Stimulated activated naive B cell treated with anti-CD40 and anti-IgM and Interleukin-4, amounts not matched to agents 10 μg/mL and 1 μg/mL and 100 μg/mL, for 72 hours (primary cell): ENCODE measurements at regions not wholly inside any gene's neighbourhood (a gene's known extent, or its start where the extent isn't known, plus 50 kb on each side); places are given as distances from the start of the nearest gene placed in this dataset.

ENCODE experiments used
- ATAC-seq, 2 donors: fragments of 150-1000 bp; cut with Tn5 transposase; replicated peaks; 2 replicates each; pipeline ENCODE4 v1.10.0; 2021; ENCODE audit warnings: moderate library complexity in 1 of 2
- DNase-seq: peaks from one replicate; pipeline ENCODE4 v3.0.0; 2021
- H3K27ac Mint-ChIP-seq: one replicate; pipeline ENCODE4 v1.8.0; 2022; ENCODE audit warnings: mild to moderate bottlenecking, mixed read lengths
- H3K27me3 Mint-ChIP-seq, 2 donors: one replicate each; pipeline ENCODE4 v1.8.0; 2022; ENCODE audit warnings: mixed read lengths in 2 of 2
- H3K36me3 Mint-ChIP-seq, 2 donors: one replicate each; pipeline ENCODE4 v1.8.0; 2022; ENCODE audit warnings: mixed read lengths in 2 of 2, mild to moderate bottlenecking in 1 of 2
- H3K4me1 Mint-ChIP-seq, 2 donors: one replicate each; pipeline ENCODE4 v1.8.0; 2022; ENCODE audit warnings: mixed read lengths in 2 of 2, mild to moderate bottlenecking in 1 of 2
- H3K4me3 Mint-ChIP-seq, 2 donors: one replicate each; pipeline ENCODE4 v1.8.0; 2022; ENCODE audit warnings: mild to moderate bottlenecking in 2 of 2, mixed read lengths in 2 of 2, moderate library complexity in 1 of 2
- H3K9me3 Mint-ChIP-seq, 2 donors: one replicate each; pipeline ENCODE4 v1.8.0; 2022; ENCODE audit warnings: mixed read lengths in 2 of 2, mild to moderate bottlenecking in 1 of 2

- ATAC-seq: no peak
- Mint-ChIP-seq H3K27ac (no peak overlapping the region), H3K4me1 (no peaks in the 10 kb centered on the region), H3K27me3 (peaks cover 7 to 10% of the 10 kb centered on the region in 2 donors), H3K36me3 (no peaks in the 10 kb centered on the region), H3K4me3 (no peak overlapping the region), H3K9me3 (no peaks in the 10 kb centered on the region)
- DNase-seq: no peak
Measured at GRCh38 chr6:41450581-41450980, 95.6 kb upstream of the FOXP4 start.

- no peaks in the 10 kb centered on the region for H3K36me3 Mint-ChIP-seq
- ATAC-seq: no peak
Measured at GRCh38 chr6:41451039-41451438, 95.1 kb upstream of the FOXP4 start.

GRCh38 chr6:41451515-41452163, 94.5 kb upstream of the FOXP4 start:
- DNase-seq: no peak

More at GRCh38 chr6:41451039-41451438, 95.1 kb upstream of the FOXP4 start:
- DNase-seq: no peak
- no peak overlapping the region for H3K4me3 Mint-ChIP-seq
- H3K27ac Mint-ChIP-seq: no peak overlapping the region
- H3K4me1 Mint-ChIP-seq: no peaks in the 10 kb centered on the region
- H3K9me3 Mint-ChIP-seq: no peaks in the 10 kb centered on the region
- peaks cover 6 to 12% of the 10 kb centered on the region in 2 donors for H3K27me3 Mint-ChIP-seq

GRCh38 chr6:41452763-41453162, 93.4 kb upstream of the FOXP4 start:
- peaks cover 0 to 17% of the 10 kb centered on the region in 2 donors for H3K27me3 Mint-ChIP-seq
- no peaks in the 10 kb centered on the region for H3K36me3 Mint-ChIP-seq
- H3K9me3 Mint-ChIP-seq: no peaks in the 10 kb centered on the region
- H3K27ac Mint-ChIP-seq: no peak overlapping the region
- no peak for DNase-seq
- no peak for ATAC-seq
- H3K4me3 Mint-ChIP-seq: no peak overlapping the region
- peaks cover 0 to 5% of the 10 kb centered on the region in 2 donors for H3K4me1 Mint-ChIP-seq

More at GRCh38 chr6:41451515-41452163, 94.5 kb upstream of the FOXP4 start:
- no peaks in the 10 kb centered on the region for H3K9me3 Mint-ChIP-seq
- no peak overlapping the region for H3K4me3 Mint-ChIP-seq
- H3K36me3 Mint-ChIP-seq: no peaks in the 10 kb centered on the region
- H3K27me3 Mint-ChIP-seq: peaks cover 3 to 18% of the 10 kb centered on the region in 2 donors
- H3K27ac Mint-ChIP-seq: no peak overlapping the region
- no peak for ATAC-seq
- peaks cover 0 to 4% of the 10 kb centered on the region in 2 donors for H3K4me1 Mint-ChIP-seq

GRCh38 chr6:41453244-41453643, 92.9 kb upstream of the FOXP4 start:
- Mint-ChIP-seq H3K4me1 (peaks cover 0 to 5% of the 10 kb centered on the region in 2 donors), H3K9me3 (no peaks in the 10 kb centered on the region), H3K27me3 (peaks cover 4 to 19% of the 10 kb centered on the region in 2 donors), H3K36me3 (no peaks in the 10 kb centered on the region), H3K4me3 (no peak overlapping the region), H3K27ac (no peak overlapping the region)
- DNase-seq (no peak), ATAC-seq (no peak)

- Mint-ChIP-seq H3K4me3 (no peak overlapping the region), H3K9me3 (no peaks in the 10 kb centered on the region), H3K36me3 (no peaks in the 10 kb centered on the region), H3K4me1 (peaks cover 0 to 5% of the 10 kb centered on the region in 2 donors), H3K27me3 (peaks cover 8 to 21% of the 10 kb centered on the region in 2 donors), H3K27ac (no peak overlapping the region)
- ATAC-seq (no peak), DNase-seq (no peak)
Measured at GRCh38 chr6:41454189-41454789, 91.9 kb upstream of the FOXP4 start.

GRCh38 chr6:41455410-41455809, 90.8 kb upstream of the FOXP4 start:
- Mint-ChIP-seq H3K27me3 (peaks cover 8 to 30% of the 10 kb centered on the region in 2 donors), H3K9me3 (no peaks in the 10 kb centered on the region), H3K36me3 (peaks cover 0 to under 1% of the 10 kb centered on the region in 2 donors), H3K27ac (no peak overlapping the region), H3K4me1 (peaks cover 0 to 5% of the 10 kb centered on the region in 2 donors), H3K4me3 (no peak overlapping the region)
- no peak for ATAC-seq
- no peak for DNase-seq

GRCh38 chr6:41455818-41456217, 90.4 kb upstream of the FOXP4 start:
- H3K27ac Mint-ChIP-seq: no peak overlapping the region
- peaks cover 0 to 1% of the 10 kb centered on the region in 2 donors for H3K36me3 Mint-ChIP-seq
- peaks cover 0 to 5% of the 10 kb centered on the region in 2 donors for H3K4me1 Mint-ChIP-seq
- H3K9me3 Mint-ChIP-seq: no peaks in the 10 kb centered on the region
- peaks cover 8 to 31% of the 10 kb centered on the region in 2 donors for H3K27me3 Mint-ChIP-seq
- no peak for ATAC-seq
- DNase-seq: no peak
- no peak overlapping the region for H3K4me3 Mint-ChIP-seq

GRCh38 chr6:41457303-41457670, 88.9 kb upstream of the FOXP4 start:
- no peak overlapping the region for H3K27ac Mint-ChIP-seq
- peaks cover 8 to 31% of the 10 kb centered on the region in 2 donors for H3K27me3 Mint-ChIP-seq
- H3K9me3 Mint-ChIP-seq: no peaks in the 10 kb centered on the region
- peaks cover 0 to 1% of the 10 kb centered on the region in 2 donors for H3K36me3 Mint-ChIP-seq
- peaks cover 0 to 5% of the 10 kb centered on the region in 2 donors for H3K4me1 Mint-ChIP-seq
- no peak for ATAC-seq
- DNase-seq: no peak
- H3K4me3 Mint-ChIP-seq: no peak overlapping the region

GRCh38 chr6:41459738-41460137, 86.4 kb upstream of the FOXP4 start:
- H3K4me3 Mint-ChIP-seq: no peak overlapping the region
- DNase-seq: no peak

GRCh38 chr6:41460742-41461336, 85.3 kb upstream of the FOXP4 start:
- H3K36me3 Mint-ChIP-seq: peaks cover 0 to 1% of the 10 kb centered on the region in 2 donors
- no peak overlapping the region for H3K27ac Mint-ChIP-seq
- no peaks in the 10 kb centered on the region for H3K9me3 Mint-ChIP-seq
- H3K27me3 Mint-ChIP-seq: peaks cover 28 to 58% of the 10 kb centered on the region in 2 donors
- ATAC-seq: no peak
- H3K4me1 Mint-ChIP-seq: peaks cover 11 to 19% of the 10 kb centered on the region in 2 donors
- H3K4me3 Mint-ChIP-seq: no peak overlapping the region
- DNase-seq: no peak

More at GRCh38 chr6:41459738-41460137, 86.4 kb upstream of the FOXP4 start:
- Mint-ChIP-seq H3K27ac (no peak overlapping the region), H3K4me1 (peaks cover 11 to 19% of the 10 kb centered on the region in 2 donors), H3K36me3 (peaks cover 0 to 1% of the 10 kb centered on the region in 2 donors), H3K9me3 (no peaks in the 10 kb centered on the region), H3K27me3 (peaks cover 19 to 48% of the 10 kb centered on the region in 2 donors)
- no peak for ATAC-seq

- no peaks in the 10 kb centered on the region for H3K9me3 Mint-ChIP-seq
- H3K36me3 Mint-ChIP-seq: peaks cover 0 to 1% of the 10 kb centered on the region in 2 donors
- H3K27ac Mint-ChIP-seq: no peak overlapping the region
Measured at GRCh38 chr6:41462033-41462432, 84.1 kb upstream of the FOXP4 start.

GRCh38 chr6:41463062-41463930, 82.9 kb upstream of the FOXP4 start:
- Mint-ChIP-seq H3K4me3 (no peak overlapping the region), H3K9me3 (no peaks in the 10 kb centered on the region), H3K36me3 (peaks cover 0 to 1% of the 10 kb centered on the region in 2 donors), H3K27ac (no peak overlapping the region), H3K27me3 (peaks cover 35 to 55% of the 10 kb centered on the region in 2 donors), H3K4me1 (peaks cover 11 to 14% of the 10 kb centered on the region in 2 donors)
- DNase-seq (peak; percentile 22), ATAC-seq (peak; percentile 79 to 83)

More at GRCh38 chr6:41462033-41462432, 84.1 kb upstream of the FOXP4 start:
- ATAC-seq (no peak), DNase-seq (no peak)
- Mint-ChIP-seq H3K4me1 (peaks cover 11 to 14% of the 10 kb centered on the region in 2 donors), H3K4me3 (no peak overlapping the region), H3K27me3 (peaks cover 38 to 59% of the 10 kb centered on the region in 2 donors)

GRCh38 chr6:41464019-41464418, 82.2 kb upstream of the FOXP4 start:
- peaks cover 39 to 58% of the 10 kb centered on the region in 2 donors for H3K27me3 Mint-ChIP-seq

More at GRCh38 chr6:41464019-41464418, 82.2 kb upstream of the FOXP4 start:
- Mint-ChIP-seq H3K4me1 (peaks cover 11 to 14% of the 10 kb centered on the region in 2 donors), H3K27ac (no peak overlapping the region), H3K4me3 (no peak overlapping the region), H3K9me3 (no peaks in the 10 kb centered on the region), H3K36me3 (peaks cover 0 to 1% of the 10 kb centered on the region in 2 donors)
- ATAC-seq (no peak), DNase-seq (no peak)
